ENCODE measurements at regions not wholly inside any gene's neighbourhood (a gene's known extent, or its start where the extent isn't known, plus 50 kb on each side); places are given as distances from the start of the nearest gene placed in this dataset.

DNA sequence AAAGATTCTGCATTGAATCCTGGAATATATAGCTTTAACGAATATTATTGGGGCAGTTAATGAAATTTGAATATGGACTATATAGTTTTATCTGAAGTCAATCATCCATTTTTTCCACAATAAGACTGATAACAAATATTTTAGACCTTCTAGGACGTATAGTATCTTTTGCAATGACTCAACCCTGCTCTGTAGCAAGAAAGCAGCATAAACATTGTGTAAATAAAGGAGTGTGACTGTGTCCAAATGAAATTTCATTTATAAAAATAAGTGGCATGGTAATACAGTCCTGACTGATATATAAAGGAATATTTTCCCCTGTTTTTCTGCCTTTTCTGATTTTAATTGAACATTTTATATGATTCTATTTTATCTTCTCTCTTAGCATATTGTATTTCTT, 947.7 kb upstream of the SLIT2 start (continued):
- TF ChIP-seq, protein P1, sequence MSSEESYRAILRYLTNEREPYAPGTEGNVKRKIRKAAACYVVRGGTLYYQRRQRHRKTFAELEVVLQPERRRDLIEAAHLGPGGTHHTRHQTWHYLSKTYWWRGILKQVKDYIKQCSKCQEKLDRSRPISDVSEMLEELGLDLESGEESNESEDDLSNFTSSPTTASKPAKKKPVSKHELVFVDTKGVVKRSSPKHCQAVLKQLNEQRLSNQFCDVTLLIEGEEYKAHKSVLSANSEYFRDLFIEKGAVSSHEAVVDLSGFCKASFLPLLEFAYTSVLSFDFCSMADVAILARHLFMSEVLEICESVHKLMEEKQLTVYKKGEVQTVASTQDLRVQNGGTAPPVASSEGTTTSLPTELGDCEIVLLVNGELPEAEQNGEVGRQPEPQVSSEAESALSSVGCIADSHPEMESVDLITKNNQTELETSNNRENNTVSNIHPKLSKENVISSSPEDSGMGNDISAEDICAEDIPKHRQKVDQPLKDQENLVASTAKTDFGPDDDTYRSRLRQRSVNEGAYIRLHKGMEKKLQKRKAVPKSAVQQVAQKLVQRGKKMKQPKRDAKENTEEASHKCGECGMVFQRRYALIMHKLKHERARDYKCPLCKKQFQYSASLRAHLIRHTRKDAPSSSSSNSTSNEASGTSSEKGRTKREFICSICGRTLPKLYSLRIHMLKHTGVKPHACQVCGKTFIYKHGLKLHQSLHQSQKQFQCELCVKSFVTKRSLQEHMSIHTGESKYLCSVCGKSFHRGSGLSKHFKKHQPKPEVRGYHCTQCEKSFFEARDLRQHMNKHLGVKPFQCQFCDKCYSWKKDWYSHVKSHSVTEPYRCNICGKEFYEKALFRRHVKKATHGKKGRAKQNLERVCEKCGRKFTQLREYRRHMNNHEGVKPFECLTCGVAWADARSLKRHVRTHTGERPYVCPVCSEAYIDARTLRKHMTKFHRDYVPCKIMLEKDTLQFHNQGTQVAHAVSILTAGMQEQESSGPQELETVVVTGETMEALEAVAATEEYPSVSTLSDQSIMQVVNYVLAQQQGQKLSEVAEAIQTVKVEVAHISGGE (CRISPR knock-in tag; IDR thresholded peaks at IDR 0.05) = no peak
- no peak for TF ChIP-seq HDAC6 (IDR thresholded peaks at IDR 0.05; ENCODE audit: unreplicated experiment)
- no peak for TF ChIP-seq DPF2 (IDR thresholded peaks at IDR 0.05)
- no peak for TF ChIP-seq RCOR1 (conservative IDR thresholded peaks at IDR 0.05; ENCODE audit: low read depth, low read length)
- no peak for TF ChIP-seq KDM1A (IDR thresholded peaks at IDR 0.05; ENCODE audit: borderline replicate concordance)
- no peak for TF ChIP-seq SP1 (IDR thresholded peaks at IDR 0.05; ENCODE audit: low read depth, low read length)
- no peak for TF ChIP-seq SIN3A (IDR thresholded peaks at IDR 0.05; ENCODE audit: low read depth, low read length)

DNA sequence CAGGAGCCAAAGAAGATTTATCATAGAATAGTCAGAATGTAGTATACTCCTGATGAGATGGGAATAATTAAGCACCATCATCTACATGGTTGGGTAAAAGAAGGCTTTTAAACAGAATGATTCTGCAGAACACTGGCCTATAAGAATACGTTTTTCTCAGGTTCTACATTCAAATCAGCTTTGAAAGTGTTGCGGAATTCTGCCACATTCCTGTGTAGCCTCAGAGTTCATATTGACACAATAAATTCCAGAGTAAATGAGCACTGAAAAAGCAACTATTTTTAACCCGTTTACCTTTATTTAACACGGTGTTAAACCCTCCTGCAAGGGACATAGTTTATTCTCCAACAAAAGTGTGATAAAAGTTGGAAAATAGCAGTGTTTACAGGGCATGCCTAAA, 950.2 kb upstream of the SLIT2 start:
- H3K9ac ChIP-seq (ENCODE audit: control insufficient read depth, insufficient read depth, low read length) = no peak overlapping the region
- no peaks in the 10 kb centered on the region for H3K9me3 ChIP-seq (replicated peaks; ENCODE audit: control insufficient read depth, insufficient read depth, low read length)
- RAD21 ChIA-PET (ENCODE audit: unreplicated experiment) = no interaction called here
- CTCF ChIA-PET = no interaction called here
- no peaks in the 10 kb centered on the region for H3K79me2 ChIP-seq (ENCODE audit: control insufficient read depth, insufficient read depth, low read length)
- 31% methylated on average over 4 of the region's 4 CpGs for WGBS (ENCODE audit: insufficient coverage, insufficient replicate concordance, low lambda C conversion rate, missing lambda C conversion rate)
- no peaks in the 10 kb centered on the region for H4K20me1 ChIP-seq (ENCODE audit: control insufficient read depth, insufficient read depth)
- no peak overlapping the region for H2AFZ ChIP-seq (ENCODE audit: control insufficient read depth, low read depth, low read length)
- H3K4me2 ChIP-seq (ENCODE audit: control insufficient read depth, insufficient read depth) = no peak overlapping the region
- SMC1A ChIA-PET (ENCODE audit: uncharacterized antibody, unreplicated experiment) = no interaction called here
- no peaks in the 10 kb centered on the region for H3K36me3 ChIP-seq (ENCODE audit: control insufficient read depth in 2 of 2, insufficient read depth in 2 of 2, low read length in 1 of 2)
- no peak overlapping the region for H3K27ac ChIP-seq (ENCODE audit: control insufficient read depth, insufficient read depth)
- ATAC-seq (no peak), FAIRE-seq (no peak), DNase-seq (ENCODE audit: low read depth, low spot score) (no peak)
- in situ Hi-C loops (cut with MboI) (no loop called here), intact Hi-C loops (cut with micrococcal nuclease; ENCODE audit: unreplicated experiment) (no loop called here)
- POLR2A ChIA-PET = no interaction called here
- H3K4me1 ChIP-seq (ENCODE audit: control insufficient read depth, insufficient read depth, low read length) = no peaks in the 10 kb centered on the region
- no peaks in the 10 kb centered on the region for H3K27me3 ChIP-seq (replicated peaks in 1 of 2; ENCODE audit: control insufficient read depth in 2 of 2, insufficient read depth in 2 of 2, low read length in 1 of 2)
- no peak overlapping the region for H3K4me3 ChIP-seq
- BruUV-seq (replicated peaks) = no TSS peak
- TF ChIP-seq CREM (IDR thresholded peaks at IDR 0.05; ENCODE audit: low read depth) = no peak
- TF ChIP-seq CBX3 (IDR thresholded peaks at IDR 0.05; ENCODE audit: borderline replicate concordance, low read depth) = no peak
- no peak for TF ChIP-seq NFXL1 (IDR thresholded peaks at IDR 0.05; ENCODE audit: borderline replicate concordance)
- no peak for TF ChIP-seq SMARCA5 (IDR thresholded peaks at IDR 0.05)
- TF ChIP-seq, protein P2, sequence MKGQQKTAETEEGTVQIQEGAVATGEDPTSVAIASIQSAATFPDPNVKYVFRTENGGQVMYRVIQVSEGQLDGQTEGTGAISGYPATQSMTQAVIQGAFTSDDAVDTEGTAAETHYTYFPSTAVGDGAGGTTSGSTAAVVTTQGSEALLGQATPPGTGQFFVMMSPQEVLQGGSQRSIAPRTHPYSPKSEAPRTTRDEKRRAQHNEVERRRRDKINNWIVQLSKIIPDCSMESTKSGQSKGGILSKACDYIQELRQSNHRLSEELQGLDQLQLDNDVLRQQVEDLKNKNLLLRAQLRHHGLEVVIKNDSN (IDR thresholded peaks at IDR 0.05; ENCODE audit: borderline replicate concordance, extremely low read length, insufficient read depth, low read depth, low read length) = no peak
- no peak for TF ChIP-seq TBL1XR1 (IDR thresholded peaks at IDR 0.05; ENCODE audit: low read depth, low read length)
- no peak for TF ChIP-seq CHD2 (IDR thresholded peaks at IDR 0.05; ENCODE audit: borderline replicate concordance, low read depth, low read length)
- no peak for TF ChIP-seq RAD21 (IDR thresholded peaks at IDR 0.05; ENCODE audit: insufficient read depth, low read depth, low read length)
- no peak for TF ChIP-seq BHLHE40 (IDR thresholded peaks at IDR 0.05; ENCODE audit: borderline replicate concordance in 1 of 2, low read depth in 2 of 2, low read length in 1 of 2)
- TF ChIP-seq, protein P3, sequence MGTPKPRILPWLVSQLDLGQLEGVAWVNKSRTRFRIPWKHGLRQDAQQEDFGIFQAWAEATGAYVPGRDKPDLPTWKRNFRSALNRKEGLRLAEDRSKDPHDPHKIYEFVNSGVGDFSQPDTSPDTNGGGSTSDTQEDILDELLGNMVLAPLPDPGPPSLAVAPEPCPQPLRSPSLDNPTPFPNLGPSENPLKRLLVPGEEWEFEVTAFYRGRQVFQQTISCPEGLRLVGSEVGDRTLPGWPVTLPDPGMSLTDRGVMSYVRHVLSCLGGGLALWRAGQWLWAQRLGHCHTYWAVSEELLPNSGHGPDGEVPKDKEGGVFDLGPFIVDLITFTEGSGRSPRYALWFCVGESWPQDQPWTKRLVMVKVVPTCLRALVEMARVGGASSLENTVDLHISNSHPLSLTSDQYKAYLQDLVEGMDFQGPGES (IDR thresholded peaks at IDR 0.05) = no peak
- TF ChIP-seq, protein P4, sequence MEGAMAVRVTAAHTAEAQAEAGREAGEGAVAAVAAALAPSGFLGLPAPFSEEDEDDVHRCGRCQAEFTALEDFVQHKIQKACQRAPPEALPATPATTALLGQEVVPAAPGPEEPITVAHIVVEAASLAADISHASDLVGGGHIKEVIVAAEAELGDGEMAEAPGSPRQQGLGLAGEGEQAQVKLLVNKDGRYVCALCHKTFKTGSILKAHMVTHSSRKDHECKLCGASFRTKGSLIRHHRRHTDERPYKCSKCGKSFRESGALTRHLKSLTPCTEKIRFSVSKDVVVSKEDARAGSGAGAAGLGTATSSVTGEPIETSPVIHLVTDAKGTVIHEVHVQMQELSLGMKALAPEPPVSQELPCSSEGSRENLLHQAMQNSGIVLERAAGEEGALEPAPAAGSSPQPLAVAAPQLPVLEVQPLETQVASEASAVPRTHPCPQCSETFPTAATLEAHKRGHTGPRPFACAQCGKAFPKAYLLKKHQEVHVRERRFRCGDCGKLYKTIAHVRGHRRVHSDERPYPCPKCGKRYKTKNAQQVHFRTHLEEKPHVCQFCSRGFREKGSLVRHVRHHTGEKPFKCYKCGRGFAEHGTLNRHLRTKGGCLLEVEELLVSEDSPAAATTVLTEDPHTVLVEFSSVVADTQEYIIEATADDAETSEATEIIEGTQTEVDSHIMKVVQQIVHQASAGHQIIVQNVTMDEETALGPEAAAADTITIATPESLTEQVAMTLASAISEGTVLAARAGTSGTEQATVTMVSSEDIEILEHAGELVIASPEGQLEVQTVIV (IDR thresholded peaks at IDR 0.05; ENCODE audit: borderline replicate concordance, partially characterized antibody) = no peak

Measured in GM12878 (cell line).